Uterus (tissue), 3 donors: ENCODE measurements at regions not wholly inside any gene's neighbourhood (a gene's known extent, or its start where the extent isn't known, plus 50 kb on each side); places are given as distances from the start of the nearest gene placed in this dataset.

Experiments
- DNase-seq, 2 donors: peaks; one replicate each; pipeline ENCODE4 v3.0.0-alpha.2; 2019 to 2020
- H3K27ac ChIP-seq, 2 donors: fragments of 200-600 bp; sonication (generic); 1 replicate in 1 of 2; 2 replicates in 1 of 2; pipeline ENCODE4 v1.5.1; 2016 to 2018
- H3K27me3 ChIP-seq, 2 donors: fragments of 200-600 bp; sonication (generic); one replicate each; pipeline ENCODE4 v1.5.1; 2018 to 2019; ENCODE audit warnings: control low read depth in 1 of 2
- H3K36me3 ChIP-seq, 2 donors: fragments of 200-600 bp; sonication (generic); one replicate each; pipeline ENCODE4 v1.5.1; 2019; ENCODE audit warnings: control low read depth in 1 of 2
- H3K4me1 ChIP-seq, 2 donors: fragments of 200-600 bp; sonication (generic); one replicate each; pipeline ENCODE4 v1.5.1; 2018 to 2019; ENCODE audit warnings: control low read depth in 1 of 2
- H3K4me3 ChIP-seq, 2 donors: fragments of 200-600 bp; sonication (generic); 1 replicate in 1 of 2; 2 replicates in 1 of 2; pipeline ENCODE4 v1.5.1; 2018 to 2019; ENCODE audit warnings: mild to moderate bottlenecking in 1 of 2
- H3K9me3 ChIP-seq, 2 donors: fragments of 200-600 bp; sonication (generic); one replicate each; pipeline ENCODE4 v1.5.1; 2019; ENCODE audit warnings: control low read depth in 1 of 2
- CTCF ChIP-seq, 4 experiments: fragments of 200-600 bp in 2 of 4; fragments of 450-650 bp in 2 of 4; sonication (generic) in 2 of 4; IDR thresholded peaks; one replicate each; pipeline ENCODE4 v1.5.1; 2016 to 2019; ENCODE audit warnings: antibody characterized with exemption in 4 of 4, mild to moderate bottlenecking in 2 of 4, moderate library complexity in 1 of 4
- POLR2A ChIP-seq, 2 donors: fragments of 450-650 bp; IDR thresholded peaks; one replicate each; pipeline ENCODE4 v1.6.1; 2016; ENCODE audit warnings: antibody characterized with exemption in 2 of 2, mild to moderate bottlenecking in 1 of 2, moderate library complexity in 1 of 2
- intact Hi-C: fragments of 100-400 bp; cut with DNase I; formaldehyde crosslinking; loops from one replicate; pipeline ENCODE4 v1.15.1; 2023; ENCODE audit warnings: low total_unique reads
- donor health status: DM: yes; HTN: yes; CAD: no.

- Histone ChIP-seq H3K27me3 (no peaks in the 10 kb centered on the region), H3K36me3 (no peaks in the 10 kb centered on the region), H3K9me3 (no peaks in the 10 kb centered on the region), H3K4me1 (no peaks in the 10 kb centered on the region), H3K4me3 (no peak overlapping the region), H3K27ac (no peak overlapping the region)
- no peak for DNase-seq
- TF ChIP-seq POLR2A (IDR thresholded peaks at IDR 0.05): no peak
- TF ChIP-seq CTCF (IDR thresholded peaks at IDR 0.05): no peak
- intact Hi-C loops: no loop called here
These were observed 165.5 kb upstream of the C11orf58 start for GRCh38 chr11:16572945-16573344.

- Histone ChIP-seq H3K27me3 (no peaks in the 10 kb centered on the region), H3K9me3 (no peaks in the 10 kb centered on the region), H3K4me3 (no peak overlapping the region), H3K4me1 (no peaks in the 10 kb centered on the region), H3K36me3 (no peaks in the 10 kb centered on the region), H3K27ac (no peak overlapping the region)
- TF ChIP-seq CTCF (IDR thresholded peaks at IDR 0.05) (no peak), POLR2A (IDR thresholded peaks at IDR 0.05) (no peak)
- intact Hi-C loops: no loop called here
- DNase-seq: no peak
These were observed 177.3 kb upstream of the C11orf58 start for GRCh38 chr11:16561150-16561549.

- no peak overlapping the region for H3K4me3 ChIP-seq
- no peak for DNase-seq
- no peaks in the 10 kb centered on the region for H3K4me1 ChIP-seq
- intact Hi-C loops: no loop called here
- no peaks in the 10 kb centered on the region for H3K36me3 ChIP-seq
- H3K9me3 ChIP-seq: no peaks in the 10 kb centered on the region
- H3K27me3 ChIP-seq: no peaks in the 10 kb centered on the region
- H3K27ac ChIP-seq: no peak overlapping the region
- TF ChIP-seq CTCF (IDR thresholded peaks at IDR 0.05): no peak
These were observed 180.0 kb upstream of the C11orf58 start for GRCh38 chr11:16558494-16558893.

GRCh38 chr11:16555956-16556355, 182.5 kb upstream of the C11orf58 start:
- Histone ChIP-seq H3K36me3 (no peaks in the 10 kb centered on the region), H3K9me3 (no peaks in the 10 kb centered on the region), H3K27me3 (no peaks in the 10 kb centered on the region), H3K4me3 (no peak overlapping the region), H3K4me1 (no peaks in the 10 kb centered on the region), H3K27ac (no peak overlapping the region)
- DNase-seq: no peak
- no peak for TF ChIP-seq CTCF (IDR thresholded peaks at IDR 0.05)
- TF ChIP-seq POLR2A (IDR thresholded peaks at IDR 0.05): no peak
- intact Hi-C loops: no loop called here

DNA sequence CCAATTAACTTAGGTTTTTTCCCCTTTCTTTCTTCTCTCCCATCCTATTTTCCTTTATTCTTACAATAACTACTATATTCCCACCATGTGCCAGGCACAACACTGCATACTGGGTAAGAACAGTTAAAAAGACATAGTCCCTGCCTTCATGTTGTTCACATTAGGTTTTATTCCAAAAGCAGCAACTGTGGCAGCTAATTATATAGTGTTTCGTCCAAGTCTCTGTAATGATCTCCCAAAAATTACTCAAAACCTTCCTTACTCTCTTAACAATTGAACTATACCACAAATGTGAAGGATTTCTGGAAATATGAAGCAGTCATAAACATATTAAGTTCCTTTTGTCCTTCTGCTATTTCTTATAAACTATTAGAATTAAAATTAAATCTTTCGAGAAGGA, 184.1 kb upstream of the C11orf58 start:
- no peaks in the 10 kb centered on the region for H3K27me3 ChIP-seq
- H3K4me1 ChIP-seq: no peaks in the 10 kb centered on the region
- TF ChIP-seq CTCF (IDR thresholded peaks at IDR 0.05): no peak
- no peaks in the 10 kb centered on the region for H3K36me3 ChIP-seq
- no peak overlapping the region for H3K27ac ChIP-seq
- no peak overlapping the region for H3K4me3 ChIP-seq
- intact Hi-C loops: no loop called here
- no peak for DNase-seq
- H3K9me3 ChIP-seq: no peaks in the 10 kb centered on the region
